DMS53 (cell line): ENCODE measurements at regions not wholly inside any gene's neighbourhood (a gene's known extent, or its start where the extent isn't known, plus 50 kb on each side); places are given as distances from the start of the nearest gene placed in this dataset.
"Not testable (repeated sequence)": the region's sequence is repeated elsewhere in the genome, so short reads cannot be mapped to it uniquely, and the experiment has no call there.

ENCODE experiments used
- DNase-seq: peaks from one replicate; lab custom pipeline; 2025; lab: John Stamatoyannopoulos, UW

- peak; percentile 10 for DNase-seq
These were observed 86.7 kb upstream of the CTAGE1 start for GRCh38 chr18:22504251-22505030.

GRCh38 chr18:22505141-22505591 is 87.5 kb upstream of the CTAGE1 start:
- DNase-seq, result peak; percentile 6

GRCh38 chr18:22507055-22507454 is 89.3 kb upstream of the CTAGE1 start:
- no peak for DNase-seq

GRCh38 chr18:22509423-22509822 is 91.7 kb upstream of the CTAGE1 start:
- DNase-seq, result no peak

- no peak for DNase-seq
These were observed 93.0 kb upstream of the CTAGE1 start for GRCh38 chr18:22510697-22511096.

GRCh38 chr18:22513721-22514481 is 96.2 kb upstream of the CTAGE1 start:
- no peak for DNase-seq

- DNase-seq, result no peak
These were observed 96.9 kb upstream of the CTAGE1 start for GRCh38 chr18:22514655-22515054.

GRCh38 chr18:22515250-22515649 is 97.5 kb upstream of the CTAGE1 start:
- DNase-seq, result no peak

GRCh38 chr18:22517356-22517755 is 99.6 kb upstream of the CTAGE1 start:
- DNase-seq, result no peak

- DNase-seq, result no peak
These were observed 103.5 kb upstream of the CTAGE1 start for GRCh38 chr18:22521026-22521707.

GRCh38 chr18:22523481-22523880 is 105.8 kb upstream of the CTAGE1 start:
- DNase-seq, result no peak

GRCh38 chr18:22524783-22525182 is 107.1 kb upstream of the CTAGE1 start:
- no peak for DNase-seq

- no peak for DNase-seq
These were observed 107.6 kb upstream of the CTAGE1 start for GRCh38 chr18:22525313-22525712.

GRCh38 chr18:22525883-22526282 is 108.2 kb upstream of the CTAGE1 start:
- no peak for DNase-seq

- DNase-seq, result no peak
These were observed 110.6 kb upstream of the CTAGE1 start for GRCh38 chr18:22528291-22528690.

- not testable (repeated sequence) for DNase-seq
These were observed 117.0 kb upstream of the CTAGE1 start for GRCh38 chr18:22534706-22535105.

- DNase-seq, result no peak
These were observed 118.8 kb upstream of the CTAGE1 start for GRCh38 chr18:22536558-22536957.

GRCh38 chr18:22538426-22538825 is 120.7 kb upstream of the CTAGE1 start:
- no peak for DNase-seq

GRCh38 chr18:22539051-22539765 is 121.5 kb upstream of the CTAGE1 start:
- no peak for DNase-seq

GRCh38 chr18:22541232-22541631 is 123.5 kb upstream of the CTAGE1 start:
- peak; percentile 1 for DNase-seq

GRCh38 chr18:22542406-22542835 is 124.7 kb upstream of the CTAGE1 start:
- DNase-seq, result no peak

- DNase-seq, result no peak
These were observed 126.1 kb upstream of the CTAGE1 start for GRCh38 chr18:22543769-22544168.
